Thyroid gland (tissue), 4 donors: ENCODE measurements at regions not wholly inside any gene's neighbourhood (a gene's known extent, or its start where the extent isn't known, plus 50 kb on each side); places are given as distances from the start of the nearest gene placed in this dataset.

ENCODE experiments used
- CTCF ChIP-seq, 6 experiments: fragments of 200-600 bp in 3 of 6; fragments of 450-650 bp in 3 of 6; sonication (generic) in 3 of 6; IDR thresholded peaks; one replicate each; pipeline ENCODE4 v1.5.1; 2016 to 2019; ENCODE audit warnings: antibody characterized with exemption in 6 of 6, mild to moderate bottlenecking in 2 of 6, inconsistent platforms in 1 of 6, moderate library complexity in 1 of 6
- POLR2A ChIP-seq, 2 donors: fragments of 450-650 bp; IDR thresholded peaks; one replicate each; pipeline ENCODE4 v1.6.1; 2017; ENCODE audit warnings: antibody characterized with exemption in 2 of 2, mild to moderate bottlenecking in 2 of 2, moderate library complexity in 1 of 2

GRCh38 chr3:31406896-31407295, 125.8 kb upstream of the STT3B start:
- TF ChIP-seq POLR2A (IDR thresholded peaks at IDR 0.05) (no peak), CTCF (IDR thresholded peaks at IDR 0.05) (no peak)
